H1 (cell line): ENCODE measurements at regions not wholly inside any gene's neighbourhood (a gene's known extent, or its start where the extent isn't known, plus 50 kb on each side); places are given as distances from the start of the nearest gene placed in this dataset.
"Not testable (repeated sequence)": the region's sequence is repeated elsewhere in the genome, so short reads cannot be mapped to it uniquely, and the experiment has no call there.

ENCODE experiments used
- CTCF ChIA-PET: fragments of 300-600 bp; sonication (Branson Sonifier 250); formaldehyde crosslinking; loops from one replicate; lab custom pipeline; 2021; ENCODE audit not compliant: partially characterized antibody; lab: Charles Lee
- POLR2A ChIA-PET: fragments of 300-600 bp; sonication (Branson Sonifier 250); formaldehyde crosslinking; loops from one replicate; lab custom pipeline; 2021; ENCODE audit warnings: inconsistent platforms; ENCODE audit not compliant: partially characterized antibody; lab: Charles Lee
- DNase-seq, 2 experiments: peaks; one replicate each; pipeline versions ENCODE4 v3.0.0 to v3.0.0-alpha.2; 2010 to 2022; ENCODE audit warnings: low spot score in 2 of 2, low read depth in 1 of 2, mixed read lengths in 1 of 2
- FAIRE-seq: peaks from 2 replicates; lab custom pipeline; 2011; peaks lifted over from hg19 to GRCh38; lab: Jason Lieb, UNC
- H2AFZ ChIP-seq: 2 replicates; pipeline ENCODE4 v1.8.1; 2012; ENCODE audit warnings: low read length, inconsistent platforms
- H2AK5ac ChIP-seq: 2 replicates; pipeline ENCODE4 v1.6.1; 2013; ENCODE audit warnings: low read depth, low read length
- H2BK120ac ChIP-seq: replicated peaks from 2 replicates; pipeline ENCODE3; 2013; ENCODE audit warnings: low read depth, low read length, inconsistent platforms
- H2BK12ac ChIP-seq: 2 replicates; pipeline ENCODE4 v1.6.1; 2013; ENCODE audit warnings: low read depth, low read length
- H2BK15ac ChIP-seq: 2 replicates; pipeline ENCODE4 v1.6.1; 2013; ENCODE audit warnings: low read length
- H2BK20ac ChIP-seq: 2 replicates; pipeline ENCODE4 v1.6.1; 2013; ENCODE audit warnings: low read length
- H2BK5ac ChIP-seq: 2 replicates; pipeline ENCODE4 v1.6.1; 2013; ENCODE audit warnings: low read depth, low read length
- H3K14ac ChIP-seq: 2 replicates; pipeline ENCODE4 v1.6.1; 2013; ENCODE audit warnings: inconsistent platforms; ENCODE audit not compliant: insufficient read length
- H3K18ac ChIP-seq: 2 replicates; pipeline ENCODE4 v1.6.1; 2013; ENCODE audit warnings: low read length; ENCODE audit errors: extremely low read depth
- H3K23ac ChIP-seq: 2 replicates; pipeline ENCODE4 v1.6.1; 2013; ENCODE audit warnings: inconsistent platforms; ENCODE audit not compliant: insufficient read length
- H3K23me2 ChIP-seq: 2 replicates; pipeline ENCODE4 v1.6.1; 2013; ENCODE audit warnings: low read depth, low read length
- H3K27ac ChIP-seq: 2 replicates; pipeline ENCODE4 v1.6.1; 2011; ENCODE audit warnings: low read depth, low read length, inconsistent platforms
- H3K27me3 ChIP-seq, 4 experiments: replicated peaks in 1 of 4; 1 replicate in 1 of 4; 2 replicates in 3 of 4; pipeline versions ENCODE4 v1.6.1 to v1.8.1; 2011 to 2013; ENCODE audit warnings: low read length in 3 of 4, mild to moderate bottlenecking in 3 of 4, inconsistent platforms in 2 of 4, mixed read lengths in 2 of 4, moderate library complexity in 1 of 4; ENCODE audit not compliant: control insufficient read depth in 3 of 4, insufficient read depth in 3 of 4; ENCODE audit errors: extremely low read depth in 1 of 4
- H3K36me3 ChIP-seq, 4 experiments: 2 replicates each; pipeline versions ENCODE4 v1.6.1 to v1.8.1; 2011 to 2013; ENCODE audit warnings: mild to moderate bottlenecking in 4 of 4, low read length in 3 of 4, moderate library complexity in 2 of 4, control low read depth in 1 of 4, inconsistent platforms in 1 of 4; ENCODE audit not compliant: insufficient read depth in 4 of 4, control insufficient read depth in 2 of 4
- H3K4ac ChIP-seq: replicated peaks from 2 replicates; pipeline ENCODE3; 2013; ENCODE audit warnings: low read length, low read depth, mixed read lengths, inconsistent platforms; ENCODE audit not compliant: insufficient read length
- H3K4me1 ChIP-seq, 4 experiments: replicated peaks in 1 of 4; 1 replicate in 1 of 4; 2 replicates in 3 of 4; pipeline versions ENCODE4 v1.6.1 to v1.8.1; 2011 to 2013; ENCODE audit warnings: low read length in 3 of 4, inconsistent platforms in 2 of 4, mixed read lengths in 1 of 4; ENCODE audit not compliant: insufficient read depth in 4 of 4, control insufficient read depth in 3 of 4
- H3K4me2 ChIP-seq, 2 experiments: 2 replicates each; pipeline versions ENCODE4 v1.6.1 to v1.8.1; 2011 to 2013; ENCODE audit warnings: low read depth in 2 of 2, low read length in 2 of 2, control low read depth in 1 of 2, inconsistent platforms in 1 of 2, mild to moderate bottlenecking in 1 of 2; ENCODE audit not compliant: insufficient read depth in 1 of 2
- H3K4me3 ChIP-seq, 4 experiments: fragments of 200-600, 300-600 bp in 1 of 4; sonication (generic), shearing (Covaris generic), sonication (Bioruptor Twin) in 1 of 4; 2 replicates each; pipeline versions ENCODE4 v1.5.1 to v1.8.1; 2011 to 2016; ENCODE audit warnings: low read length in 4 of 4, low read depth in 3 of 4, control low read depth in 2 of 4, inconsistent platforms in 2 of 4, mild to moderate bottlenecking in 2 of 4, mixed read lengths in 1 of 4, moderate library complexity in 1 of 4; ENCODE audit not compliant: insufficient read depth in 2 of 4; ENCODE audit errors: extremely low read depth in 1 of 4
- H3K56ac ChIP-seq: replicated peaks from 2 replicates; pipeline ENCODE3; 2013; ENCODE audit warnings: low read depth, mild to moderate bottlenecking, mixed read lengths, low read length, inconsistent platforms; ENCODE audit not compliant: insufficient read length
- H3K79me1 ChIP-seq: 2 replicates; pipeline ENCODE4 v1.6.1; 2013; ENCODE audit warnings: low read depth, low read length, control low read depth
- H3K79me2 ChIP-seq, 2 experiments: 2 replicates each; pipeline versions ENCODE4 v1.6.1 to v1.8.1; 2012 to 2013; ENCODE audit warnings: low read length in 2 of 2, mild to moderate bottlenecking in 2 of 2, inconsistent platforms in 1 of 2; ENCODE audit not compliant: insufficient read depth in 2 of 2, control insufficient read depth in 1 of 2
- H3K9ac ChIP-seq, 4 experiments: replicated peaks in 1 of 4; 1 replicate in 1 of 4; 2 replicates in 3 of 4; pipeline versions ENCODE4 v1.6.1 to v1.8.1; 2011 to 2013; ENCODE audit warnings: low read depth in 3 of 4, low read length in 3 of 4, control low read depth in 2 of 4, mild to moderate bottlenecking in 2 of 4, moderate library complexity in 2 of 4, inconsistent platforms in 1 of 4; ENCODE audit errors: extremely low read depth in 1 of 4
- H3K9me3 ChIP-seq, 2 experiments: 2 replicates each; pipeline versions ENCODE4 v1.6.1 to v1.8.1; 2012 to 2013; ENCODE audit warnings: mild to moderate bottlenecking in 2 of 2, moderate library complexity in 2 of 2, control low read depth in 1 of 2, inconsistent platforms in 1 of 2, low read depth in 1 of 2, low read length in 1 of 2, mixed read lengths in 1 of 2; ENCODE audit not compliant: insufficient read depth in 2 of 2
- H4K20me1 ChIP-seq, 2 experiments: replicated peaks in 1 of 2; 2 replicates each; pipeline versions ENCODE3 to v1.8.1; 2011 to 2013; ENCODE audit warnings: inconsistent platforms in 2 of 2, low read length in 2 of 2, mild to moderate bottlenecking in 1 of 2; ENCODE audit not compliant: insufficient read depth in 2 of 2, control insufficient read depth in 1 of 2
- H4K5ac ChIP-seq: 2 replicates; pipeline ENCODE4 v1.6.1; 2013; ENCODE audit warnings: low read length, low read depth, mixed read lengths, inconsistent platforms; ENCODE audit not compliant: insufficient read length
- H4K8ac ChIP-seq: 2 replicates; pipeline ENCODE4 v1.8.0; 2013; ENCODE audit warnings: mild to moderate bottlenecking, moderate library complexity, low read length, inconsistent platforms; ENCODE audit not compliant: insufficient read depth; ENCODE audit errors: extremely low read depth
- H4K91ac ChIP-seq: replicated peaks from 2 replicates; pipeline ENCODE3; 2013; ENCODE audit warnings: low read length, mixed read lengths, inconsistent platforms; ENCODE audit not compliant: insufficient read length
- WGBS, 2 experiments: shearing (Covaris generic) in 1 of 2; methylation state at CpG; one replicate each; pipeline versions ENCODE4 v1.1.6 to v1.1.7; 2013 to 2015; ENCODE audit warnings: low lambda C conversion rate in 2 of 2, mixed read lengths in 2 of 2, inconsistent platforms in 1 of 2, low coverage in 1 of 2, missing lambda C conversion rate in 1 of 2; ENCODE audit not compliant: insufficient replicate concordance in 2 of 2, insufficient coverage in 1 of 2, insufficient read length in 1 of 2; ENCODE audit errors: extremely low coverage in 1 of 2, missing lambda C conversion rate in 1 of 2; 5-methylcytosine and 5-hydroxymethylcytosine counted together

- H3K27ac ChIP-seq, H3K79me2 ChIP-seq, DNase-seq, H2BK12ac ChIP-seq, H3K4me1 ChIP-seq, H4K20me1 ChIP-seq, H2AFZ ChIP-seq, H4K5ac ChIP-seq, H3K56ac ChIP-seq, H4K8ac ChIP-seq, H3K23me2 ChIP-seq, H4K91ac ChIP-seq, H2BK20ac ChIP-seq, H2BK5ac ChIP-seq, H3K14ac ChIP-seq, H3K4me3 ChIP-seq, H3K18ac ChIP-seq, H3K36me3 ChIP-seq, H3K9me3 ChIP-seq, H2AK5ac ChIP-seq, POLR2A ChIA-PET, H3K4me2 ChIP-seq, H2BK120ac ChIP-seq, H3K79me1 ChIP-seq, CTCF ChIA-PET, FAIRE-seq, H3K9ac ChIP-seq, H3K23ac ChIP-seq, H3K4ac ChIP-seq, H2BK15ac ChIP-seq, H3K27me3 ChIP-seq: not testable (repeated sequence)
- 100% methylated on average over 3 of the region's 3 CpGs; no CpG with 5 or more reads in 1 of the 2 experiments for WGBS, 2 experiments
Observed at GRCh38 chr10:26632171-26632570, 65.3 kb upstream of the PDSS1 start.

- CTCF ChIA-PET, FAIRE-seq: not testable (repeated sequence)
Observed at GRCh38 chr10:26634111-26634510, 63.4 kb upstream of the PDSS1 start.

More at GRCh38 chr10:26634111-26634510, 63.4 kb upstream of the PDSS1 start:
- H3K4me3 ChIP-seq, H3K56ac ChIP-seq, H3K36me3 ChIP-seq, H2AK5ac ChIP-seq, DNase-seq, H2BK5ac ChIP-seq, H4K8ac ChIP-seq, H3K23me2 ChIP-seq, H3K14ac ChIP-seq, H3K9ac ChIP-seq, H2BK120ac ChIP-seq, H3K9me3 ChIP-seq, H2BK12ac ChIP-seq, H3K4me1 ChIP-seq, H3K79me2 ChIP-seq, H4K5ac ChIP-seq, H2BK15ac ChIP-seq, H2BK20ac ChIP-seq, H4K91ac ChIP-seq, POLR2A ChIA-PET, H3K79me1 ChIP-seq, H2AFZ ChIP-seq, H3K23ac ChIP-seq, H4K20me1 ChIP-seq, H3K27me3 ChIP-seq, H3K4me2 ChIP-seq, H3K27ac ChIP-seq, H3K4ac ChIP-seq, H3K18ac ChIP-seq: not testable (repeated sequence)
